HG03196 (cell line): ENCODE measurements at regions not wholly inside any gene's neighbourhood (a gene's known extent, or its start where the extent isn't known, plus 50 kb on each side); places are given as distances from the start of the nearest gene placed in this dataset.

ENCODE experiments used
- ATAC-seq: cut with Tn5 transposase; IDR thresholded peaks from one replicate; pipeline ENCODE4 v1.9.1; 2021; ENCODE audit not compliant: unreplicated experiment

DNA sequence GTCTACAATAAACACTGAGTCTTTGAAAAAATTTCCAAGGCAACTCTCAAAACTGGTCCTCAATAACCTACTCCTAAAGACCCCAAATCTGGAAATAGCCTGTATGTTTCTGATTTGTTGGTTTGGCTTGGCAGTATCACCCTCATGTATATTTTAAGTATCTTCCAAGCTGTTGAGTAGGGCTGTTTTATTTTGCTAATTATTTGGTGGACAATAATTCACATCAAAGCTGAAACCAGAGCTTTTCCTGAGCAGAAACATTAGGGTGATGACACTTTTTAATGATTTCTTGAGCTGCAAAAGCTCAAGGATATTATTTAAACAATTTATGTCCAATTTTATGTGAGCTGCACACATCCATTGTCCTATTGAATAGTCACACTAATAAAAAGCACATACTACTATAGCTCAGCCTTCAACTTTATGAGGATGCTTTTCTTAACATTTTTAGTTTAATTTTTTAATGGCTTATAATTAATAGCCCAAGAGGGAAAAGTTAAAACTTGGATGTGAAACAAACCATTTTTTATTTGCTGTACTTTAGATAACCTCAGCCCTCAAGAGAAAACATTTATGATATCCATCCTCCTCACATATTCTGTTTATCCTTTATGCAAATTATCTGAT lies 393.1 kb downstream of the TAF11L14 start:
- no peak for ATAC-seq

DNA sequence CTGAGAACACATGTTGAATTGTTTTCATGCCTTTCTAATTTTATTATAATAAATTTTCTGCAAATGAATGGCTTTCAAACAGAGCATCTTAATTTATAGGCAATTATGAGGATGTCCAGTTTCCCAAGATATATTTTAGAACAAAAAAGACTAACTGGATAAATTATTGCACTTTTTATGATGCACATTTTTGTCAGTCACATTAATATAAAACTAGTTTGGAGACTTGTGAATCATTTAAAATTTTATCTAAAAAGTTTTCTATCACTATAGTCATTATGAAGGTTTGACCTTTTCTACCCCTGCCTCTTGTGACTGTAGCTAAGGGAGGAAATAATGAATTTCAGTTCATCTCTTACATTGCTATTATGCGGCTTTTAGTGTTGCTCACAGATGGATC lies 393.8 kb downstream of the TAF11L14 start:
- no peak for ATAC-seq

DNA sequence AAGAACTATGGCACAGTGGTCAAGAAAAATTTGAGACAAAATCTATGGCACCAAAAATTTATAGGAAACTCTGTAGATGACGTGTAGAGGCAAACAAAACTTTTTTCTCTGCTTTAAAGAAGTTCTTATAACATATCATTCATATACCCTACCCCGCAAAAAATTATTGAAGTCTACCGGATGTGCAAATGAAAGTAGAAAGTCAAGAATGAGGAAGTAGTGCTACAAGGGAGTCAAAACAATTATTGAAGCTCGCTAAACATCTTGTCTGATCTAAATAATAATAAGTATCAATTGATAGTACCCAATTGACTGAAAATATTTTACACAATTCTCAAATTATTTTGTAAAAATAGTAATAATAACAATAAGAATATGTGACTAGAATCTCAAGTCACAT lies 398.5 kb downstream of the TAF11L14 start:
- ATAC-seq, result no peak

DNA sequence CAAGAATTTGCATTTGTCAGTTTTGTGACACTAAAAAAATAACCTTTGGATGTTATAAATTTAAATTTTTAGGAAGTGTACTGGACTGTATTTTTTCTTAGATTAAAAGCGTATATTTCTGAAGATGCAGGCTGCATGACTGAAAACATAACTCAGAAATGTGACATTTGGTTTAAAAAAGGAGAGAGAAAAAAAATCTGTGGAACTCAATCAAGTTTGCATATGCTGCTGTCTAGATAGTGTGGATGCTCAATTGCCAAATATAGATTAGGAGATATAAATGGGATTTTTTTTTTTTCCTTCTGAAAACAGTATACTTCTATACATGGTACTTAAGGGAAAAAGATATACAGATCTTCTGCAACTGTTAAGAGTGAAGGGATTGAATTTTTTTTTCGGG lies 402.3 kb downstream of the TAF11L14 start:
- no peak for ATAC-seq

DNA sequence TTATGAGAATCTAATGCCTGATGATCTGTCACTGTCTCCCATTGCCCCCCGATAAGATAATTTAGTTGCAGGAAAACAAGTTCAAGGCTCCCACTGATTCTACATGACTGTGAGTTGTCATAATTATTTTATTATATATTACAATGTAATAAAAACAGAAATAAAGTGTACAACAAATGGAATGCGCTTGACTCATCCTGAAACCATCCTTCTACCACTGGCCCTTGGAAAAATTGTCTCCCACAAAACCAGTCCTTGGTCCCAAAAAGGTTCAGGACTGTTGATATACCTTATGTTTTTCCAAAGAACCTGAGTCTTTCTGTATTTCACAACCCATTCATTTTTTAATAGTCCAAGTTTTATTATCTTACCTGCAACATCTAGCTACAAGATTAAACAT lies 403.5 kb downstream of the TAF11L14 start:
- no peak for ATAC-seq

DNA sequence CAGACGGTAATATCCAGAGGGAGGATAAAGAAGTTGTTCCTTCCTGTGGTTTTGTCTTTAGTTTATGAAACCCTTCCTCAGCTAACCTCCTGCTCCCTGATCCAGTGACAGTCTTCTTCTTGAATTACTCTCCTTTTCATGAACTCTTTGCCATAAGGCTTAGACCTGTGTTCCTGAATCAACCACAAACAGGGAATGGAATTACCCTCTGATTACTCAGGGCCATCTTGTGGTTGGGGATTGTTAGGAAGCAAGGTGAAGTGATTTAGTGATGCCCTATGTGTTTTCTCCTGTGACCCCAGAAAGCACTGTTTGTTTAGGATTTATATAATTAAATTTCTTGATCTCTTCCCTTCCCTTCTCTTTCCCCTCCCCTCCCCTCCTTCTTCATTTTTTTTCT lies 409.1 kb downstream of the TAF11L14 start:
- ATAC-seq, result no peak

DNA sequence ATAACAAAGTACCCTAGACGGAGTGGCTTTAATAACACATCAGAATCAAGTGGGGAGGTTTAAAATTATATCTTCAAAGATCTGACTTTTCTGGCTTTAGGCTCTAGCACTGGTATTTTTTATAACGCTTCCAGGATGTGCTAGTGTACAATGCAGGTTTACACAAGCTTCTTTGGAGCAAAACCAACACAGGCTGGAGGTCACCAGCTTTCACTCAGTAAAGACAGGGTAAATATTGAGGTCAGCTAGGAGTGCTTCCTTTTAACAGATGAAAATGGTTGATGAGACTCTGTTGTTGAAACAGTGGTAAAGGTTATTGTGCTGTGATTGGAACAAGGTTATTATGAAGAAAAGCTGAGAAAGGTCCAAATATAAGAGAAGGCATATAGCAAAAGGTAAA lies 414.2 kb downstream of the TAF11L14 start:
- ATAC-seq, result no peak

DNA sequence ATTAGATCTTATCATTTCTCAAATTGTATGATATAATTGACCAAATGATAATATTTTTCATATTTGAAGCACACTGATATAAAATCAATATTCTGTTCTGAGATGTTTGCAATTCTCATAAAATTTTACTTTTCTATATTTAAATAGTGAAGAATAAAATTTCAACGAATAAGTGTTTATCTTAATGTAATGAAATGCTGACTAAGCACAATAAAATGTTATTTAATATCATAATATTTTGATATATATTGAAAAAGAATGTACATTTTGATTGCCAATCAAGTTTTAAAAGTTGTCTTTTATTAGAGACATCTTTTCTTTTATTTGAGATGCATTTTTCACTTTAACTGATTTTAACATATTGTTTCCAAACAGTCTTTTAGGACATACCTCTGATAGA lies 416.1 kb downstream of the TAF11L14 start:
- ATAC-seq, result no peak

DNA sequence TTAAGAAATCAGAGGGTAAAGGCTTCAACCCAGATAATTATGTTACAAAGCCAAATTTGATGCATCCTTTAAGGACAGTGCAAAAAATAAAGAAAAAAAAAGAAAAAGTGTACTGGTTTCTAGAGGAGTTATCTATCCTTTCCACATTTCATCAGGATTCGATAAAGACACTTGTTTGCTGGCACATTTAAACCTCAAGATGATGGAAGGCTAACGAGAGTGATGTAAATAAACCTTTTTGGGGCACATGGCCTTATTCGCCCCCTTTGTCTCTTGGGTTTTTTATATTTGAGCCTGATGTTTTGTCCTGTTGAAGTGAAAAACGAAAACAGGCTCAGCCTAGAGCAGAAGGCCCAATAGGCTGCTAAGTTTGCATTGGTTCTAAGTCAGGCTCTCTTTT lies 416.5 kb downstream of the TAF11L14 start:
- ATAC-seq, result no peak

DNA sequence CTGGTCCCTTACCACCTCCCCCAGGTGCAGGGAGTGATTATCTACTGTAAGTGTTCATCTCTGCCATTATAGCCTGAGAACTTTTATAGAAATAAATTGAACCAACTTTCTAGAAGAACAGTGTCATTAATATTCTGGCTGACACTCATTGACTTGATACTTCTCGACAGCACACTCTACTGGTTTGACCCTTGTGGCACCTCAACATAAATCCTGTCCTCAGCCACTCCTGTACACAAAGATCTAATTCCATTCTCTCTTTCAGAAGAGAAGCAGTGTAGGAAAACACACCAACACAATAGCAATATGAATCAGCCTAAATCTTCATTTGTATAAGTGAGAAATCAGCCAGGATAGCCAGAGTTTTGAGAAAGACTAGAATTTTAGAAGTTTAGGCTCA lies 417.7 kb downstream of the TAF11L14 start:
- no peak for ATAC-seq

DNA sequence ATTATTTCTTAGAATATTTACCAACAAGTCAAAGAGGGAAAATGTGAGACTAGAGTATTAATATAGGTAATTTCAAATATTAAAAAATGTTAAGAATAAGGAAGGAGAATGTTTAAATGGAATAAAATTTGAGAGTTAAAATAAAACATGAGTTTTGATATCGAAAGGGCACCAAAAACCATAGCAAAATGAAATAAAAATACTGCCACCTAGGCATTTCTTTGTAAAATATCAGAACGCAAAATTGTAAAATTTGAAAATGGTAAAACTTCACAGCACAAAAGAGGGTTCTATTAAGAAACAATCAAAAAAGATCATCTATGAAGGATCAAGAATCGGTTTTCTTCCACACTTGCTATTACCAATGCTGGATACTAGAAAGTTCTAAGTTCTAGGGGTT lies 418.3 kb downstream of the TAF11L14 start:
- ATAC-seq, result no peak

DNA sequence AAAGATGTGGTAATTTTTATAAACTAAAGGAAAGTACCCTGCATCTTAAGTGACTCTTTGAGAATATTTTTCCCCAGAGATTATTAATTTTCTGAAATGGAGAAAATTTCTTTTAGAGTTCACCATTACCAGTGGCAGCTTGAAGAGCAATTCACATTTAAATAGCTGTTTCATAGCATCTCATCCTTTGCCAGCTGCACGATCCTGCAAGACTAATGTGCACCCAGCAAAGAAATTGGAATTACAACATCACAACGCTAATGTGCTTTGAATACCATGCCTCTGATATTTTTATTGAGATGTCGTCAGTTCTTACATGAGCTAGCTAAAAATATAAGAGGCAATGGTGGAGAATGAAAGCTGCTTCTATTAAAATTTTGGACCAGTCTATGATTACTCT lies 423.5 kb downstream of the TAF11L14 start:
- ATAC-seq, result no peak

DNA sequence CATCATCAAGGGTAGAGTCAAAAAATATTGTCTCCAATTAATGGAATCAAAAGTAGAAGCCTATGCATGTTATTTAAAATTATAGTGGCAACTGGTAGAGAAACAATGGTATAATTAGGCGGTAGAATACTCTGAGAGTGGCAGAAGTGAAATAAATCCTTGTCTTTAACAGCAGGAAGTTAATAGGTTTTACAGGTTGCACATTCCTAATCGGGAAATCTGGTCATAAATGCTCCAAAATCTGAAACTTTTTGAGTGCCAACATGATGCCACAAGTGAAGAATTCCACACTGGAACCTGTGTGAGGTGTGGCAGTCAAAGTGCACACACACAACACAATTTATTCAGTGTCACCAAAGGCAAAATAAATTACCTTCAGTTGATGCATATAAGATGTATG lies 433.4 kb downstream of the TAF11L14 start:
- ATAC-seq, result no peak

DNA sequence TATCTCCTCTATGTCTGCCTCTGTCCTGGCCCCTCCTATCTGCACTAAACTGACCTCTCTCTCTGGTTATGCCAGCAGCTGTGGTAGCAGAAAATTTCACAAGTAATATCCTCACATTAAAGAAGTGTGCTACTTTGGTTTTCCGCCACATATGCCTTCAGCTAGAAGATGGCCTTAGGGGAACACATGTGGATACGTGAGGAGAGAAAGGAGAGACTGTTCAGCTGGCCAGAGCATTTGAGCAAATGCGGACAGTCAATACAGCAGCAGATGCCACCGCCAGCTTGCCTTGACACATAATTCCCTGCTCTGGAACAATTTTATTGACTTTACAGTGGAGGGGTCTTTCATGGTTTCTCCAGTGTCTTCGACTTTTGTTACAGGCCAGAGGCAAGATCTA lies 434.6 kb downstream of the TAF11L14 start:
- ATAC-seq, result no peak

DNA sequence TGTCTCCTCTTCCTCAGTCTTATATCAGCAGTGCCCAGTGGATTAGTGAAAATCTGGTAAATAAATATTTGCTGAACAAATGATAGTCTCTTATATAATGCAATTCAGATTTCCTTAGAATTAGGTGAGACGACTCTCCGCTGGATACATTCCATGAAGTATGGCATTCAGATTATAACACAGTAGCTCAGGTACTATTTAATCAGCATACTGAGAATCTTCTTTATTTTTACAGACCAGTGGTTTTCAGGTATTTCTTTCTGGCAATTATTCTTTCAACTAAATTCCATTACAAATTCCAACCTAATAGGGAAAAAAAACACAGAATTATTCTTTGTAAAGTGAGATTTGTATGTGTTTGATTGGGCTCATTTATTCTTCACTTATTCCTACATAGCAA lies 435.5 kb downstream of the TAF11L14 start:
- ATAC-seq, result no peak

DNA sequence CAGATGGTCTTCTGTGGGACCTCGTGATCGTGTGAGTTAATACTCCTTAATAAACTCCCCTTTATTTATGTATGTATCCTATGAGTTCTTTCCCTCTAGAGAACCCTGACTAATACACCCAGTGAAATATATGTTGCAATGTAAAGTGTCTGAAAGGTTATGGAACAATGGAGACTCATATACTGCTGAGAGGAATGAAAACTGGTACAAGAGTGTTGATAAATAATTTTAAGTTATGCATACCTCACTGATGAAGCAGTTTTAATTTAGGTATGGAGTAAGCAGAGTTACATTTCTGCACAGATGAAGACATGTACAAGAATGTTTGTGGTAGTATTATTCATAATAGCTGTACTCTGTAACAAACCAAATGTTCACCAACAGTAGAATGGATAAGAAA lies 438.3 kb downstream of the TAF11L14 start:
- ATAC-seq, result no peak

DNA sequence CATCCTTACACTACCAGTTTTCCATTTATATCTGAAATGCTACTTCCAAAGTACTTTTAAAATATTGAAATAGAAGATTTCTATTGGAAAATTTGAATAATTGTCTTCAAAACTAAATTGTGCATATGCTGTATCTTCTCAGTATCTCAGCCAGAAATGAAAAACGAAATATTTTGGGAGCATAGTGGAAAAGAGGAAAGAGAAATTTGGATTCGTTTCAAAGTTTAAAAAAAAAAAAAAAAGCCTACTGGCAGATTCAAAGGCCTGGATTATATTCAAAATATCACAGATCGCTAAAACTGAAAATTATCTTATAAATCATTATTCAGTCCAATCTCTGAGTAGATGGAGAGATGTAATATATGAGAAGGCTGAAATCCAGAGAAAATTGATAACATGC lies 440.7 kb downstream of the TAF11L14 start:
- ATAC-seq, result no peak

DNA sequence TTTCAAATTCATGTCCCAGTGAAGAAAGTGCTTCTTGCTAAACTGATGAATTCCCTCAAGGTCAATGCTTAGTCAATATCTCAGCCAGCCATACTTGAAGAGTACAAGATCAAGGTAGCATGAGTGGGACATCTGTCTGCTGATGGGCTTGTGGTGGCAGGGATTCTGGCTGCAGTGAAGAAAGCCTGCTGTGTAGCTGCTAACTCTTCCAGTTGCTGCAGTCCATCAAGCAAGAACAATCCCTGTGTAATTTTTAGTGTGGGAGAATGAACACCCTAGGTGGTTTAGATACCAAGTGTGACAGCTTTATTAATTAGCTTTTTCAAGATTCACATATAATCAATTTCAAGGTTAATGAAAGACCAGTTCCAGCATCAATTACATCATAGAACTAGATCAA lies 443.9 kb downstream of the TAF11L14 start:
- ATAC-seq, result no peak

DNA sequence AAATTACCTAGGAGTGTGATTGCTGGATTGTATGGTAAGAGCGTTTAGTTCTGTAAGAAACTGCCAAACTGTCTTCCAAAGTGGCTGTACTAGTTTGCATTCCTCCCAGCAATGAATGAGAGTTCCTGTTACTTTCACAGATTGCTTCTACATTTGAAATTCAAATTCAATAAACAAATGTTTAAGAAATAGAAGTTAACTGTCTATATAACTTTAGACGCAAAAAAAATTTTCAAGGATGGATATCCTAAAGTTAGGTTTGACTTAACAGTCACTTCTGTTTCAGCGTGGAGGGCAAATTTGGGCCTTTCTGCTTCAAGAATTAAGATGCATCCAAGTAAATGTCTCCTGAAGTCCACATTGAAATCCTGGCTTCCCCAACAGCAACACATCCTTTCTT lies 445.6 kb downstream of the TAF11L14 start:
- no peak for ATAC-seq

DNA sequence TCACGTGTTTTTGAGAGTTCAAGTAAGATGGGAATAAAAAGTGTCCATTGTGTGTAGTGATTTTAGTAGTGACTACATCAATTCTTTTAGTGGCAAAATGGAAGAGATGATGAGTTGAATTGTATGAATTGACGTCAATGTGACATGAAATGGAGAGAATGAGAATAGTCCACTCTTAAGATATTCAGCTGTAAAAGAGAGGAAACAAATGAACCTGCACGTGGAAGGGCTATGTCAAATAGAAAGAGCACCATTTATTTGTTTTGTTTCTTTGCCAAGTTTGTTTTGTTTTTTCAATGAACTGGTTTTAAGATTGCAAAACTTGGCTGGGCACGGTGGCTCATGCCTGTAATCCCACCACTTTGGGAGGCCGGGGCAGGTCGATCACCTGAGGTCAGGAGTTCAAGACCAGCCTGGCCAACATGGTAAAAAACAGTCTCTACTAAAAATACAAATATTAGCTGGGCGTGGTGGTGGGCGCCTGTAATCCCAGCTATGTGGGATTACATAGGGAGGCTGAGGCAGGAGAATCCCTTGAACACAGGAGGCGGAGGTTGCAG lies 453.8 kb downstream of the TAF11L14 start:
- ATAC-seq, result no peak

DNA sequence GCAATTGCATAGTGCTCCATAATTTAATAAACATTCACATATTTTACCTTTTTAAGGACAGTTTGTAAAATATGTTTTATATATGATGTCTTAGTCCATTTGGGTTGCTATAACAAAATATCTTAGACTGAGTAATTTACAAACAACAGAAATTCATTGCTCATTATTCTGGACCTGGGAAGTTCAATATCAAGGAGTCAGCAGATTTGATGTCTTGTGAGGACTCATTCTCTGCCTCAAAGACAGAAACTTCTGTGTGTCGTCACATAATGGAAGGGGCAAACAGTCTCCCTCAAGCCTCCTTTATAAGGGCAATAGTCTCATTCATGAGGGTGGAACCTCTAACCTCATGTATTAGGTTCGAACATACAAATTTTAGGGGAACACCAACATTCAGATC lies 455.9 kb downstream of the TAF11L14 start:
- ATAC-seq, result no peak

DNA sequence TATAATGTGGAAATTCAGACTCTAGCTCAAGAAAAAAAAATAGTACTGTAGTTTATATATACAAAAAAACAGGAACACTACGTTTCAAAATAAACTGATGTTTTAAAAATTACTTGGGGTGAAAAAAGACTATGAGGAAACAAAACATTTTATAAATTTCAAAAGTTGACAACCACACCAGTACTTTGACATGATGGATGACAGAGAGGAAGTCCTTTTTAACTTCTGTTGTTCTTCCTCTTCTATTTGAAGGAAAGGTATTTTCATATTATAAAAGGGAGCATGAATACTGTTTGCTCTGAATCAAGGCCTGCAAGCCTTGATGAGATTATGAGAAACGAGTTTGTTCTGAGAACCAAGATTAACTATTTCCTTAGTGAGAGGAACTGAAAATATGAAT lies 456.9 kb downstream of the TAF11L14 start:
- ATAC-seq, result no peak

DNA sequence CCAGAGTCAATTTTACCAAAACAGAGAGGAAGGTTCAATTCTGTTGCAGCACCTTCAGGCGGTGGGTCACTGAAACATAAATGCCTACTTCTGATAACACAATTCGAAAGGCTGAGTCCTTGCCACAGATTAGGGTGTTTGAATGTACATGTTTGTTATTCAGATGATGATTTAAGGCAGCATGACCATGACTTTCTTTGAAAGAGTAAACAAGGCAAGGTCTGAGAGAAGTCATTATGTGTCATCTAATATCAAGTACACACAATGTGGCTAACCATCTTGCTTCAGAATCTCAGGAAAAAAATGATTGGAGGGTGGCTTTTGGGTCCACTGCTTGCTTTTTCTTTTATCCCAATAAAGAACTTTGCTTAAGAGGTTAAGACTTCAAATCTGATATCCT lies 457.5 kb downstream of the TAF11L14 start:
- ATAC-seq, result no peak
